MM.1S (cell line): ENCODE measurements at regions not wholly inside any gene's neighbourhood (a gene's known extent, or its start where the extent isn't known, plus 50 kb on each side); places are given as distances from the start of the nearest gene placed in this dataset.

Experiments used
- EZH2 ChIP-seq: fragments of 300-600 bp; sonication (generic); optimal IDR thresholded peaks from 2 replicates; pipeline ENCODE3; 2017; ENCODE audit warnings: low read depth, mild to moderate bottlenecking, antibody characterized with exemption, low read length, mixed read lengths
- TF ChIP-seq, protein P1 (sequence below): fragments of 300-600 bp; sonication (generic); IDR thresholded peaks from 2 replicates; pipeline ENCODE4 v1.5.1; 2016; ENCODE audit warnings: antibody characterized with exemption, low read length, mixed read lengths

DNA sequence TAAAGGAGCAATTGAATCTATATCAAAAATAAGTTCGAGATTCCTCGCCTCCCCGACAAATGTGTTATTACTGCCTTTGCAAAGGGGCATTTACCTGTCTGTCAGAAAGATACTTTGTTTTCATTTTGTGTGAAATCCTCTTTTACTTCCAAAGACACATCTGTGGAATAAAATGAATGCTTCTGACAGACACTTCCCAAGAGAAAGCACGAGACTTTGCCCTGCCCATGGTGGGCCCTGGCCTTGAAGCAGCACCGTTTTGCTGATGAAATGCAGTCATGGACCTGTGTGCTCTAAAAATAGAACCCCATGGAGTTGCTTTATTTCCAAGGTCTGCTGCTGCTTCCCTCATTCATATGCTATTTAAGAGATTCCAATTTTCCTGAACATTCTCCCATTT lies 85.9 kb upstream of the USP47 start:
- TF ChIP-seq, protein P1, sequence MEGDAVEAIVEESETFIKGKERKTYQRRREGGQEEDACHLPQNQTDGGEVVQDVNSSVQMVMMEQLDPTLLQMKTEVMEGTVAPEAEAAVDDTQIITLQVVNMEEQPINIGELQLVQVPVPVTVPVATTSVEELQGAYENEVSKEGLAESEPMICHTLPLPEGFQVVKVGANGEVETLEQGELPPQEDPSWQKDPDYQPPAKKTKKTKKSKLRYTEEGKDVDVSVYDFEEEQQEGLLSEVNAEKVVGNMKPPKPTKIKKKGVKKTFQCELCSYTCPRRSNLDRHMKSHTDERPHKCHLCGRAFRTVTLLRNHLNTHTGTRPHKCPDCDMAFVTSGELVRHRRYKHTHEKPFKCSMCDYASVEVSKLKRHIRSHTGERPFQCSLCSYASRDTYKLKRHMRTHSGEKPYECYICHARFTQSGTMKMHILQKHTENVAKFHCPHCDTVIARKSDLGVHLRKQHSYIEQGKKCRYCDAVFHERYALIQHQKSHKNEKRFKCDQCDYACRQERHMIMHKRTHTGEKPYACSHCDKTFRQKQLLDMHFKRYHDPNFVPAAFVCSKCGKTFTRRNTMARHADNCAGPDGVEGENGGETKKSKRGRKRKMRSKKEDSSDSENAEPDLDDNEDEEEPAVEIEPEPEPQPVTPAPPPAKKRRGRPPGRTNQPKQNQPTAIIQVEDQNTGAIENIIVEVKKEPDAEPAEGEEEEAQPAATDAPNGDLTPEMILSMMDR, result no peak
- no peak for TF ChIP-seq EZH2
